ENCODE measurements at regions not wholly inside any gene's neighbourhood (a gene's known extent, or its start where the extent isn't known, plus 50 kb on each side); places are given as distances from the start of the nearest gene placed in this dataset.
"Not testable (repeated sequence)": the region's sequence is repeated elsewhere in the genome, so short reads cannot be mapped to it uniquely, and the experiment has no call there.

DNA sequence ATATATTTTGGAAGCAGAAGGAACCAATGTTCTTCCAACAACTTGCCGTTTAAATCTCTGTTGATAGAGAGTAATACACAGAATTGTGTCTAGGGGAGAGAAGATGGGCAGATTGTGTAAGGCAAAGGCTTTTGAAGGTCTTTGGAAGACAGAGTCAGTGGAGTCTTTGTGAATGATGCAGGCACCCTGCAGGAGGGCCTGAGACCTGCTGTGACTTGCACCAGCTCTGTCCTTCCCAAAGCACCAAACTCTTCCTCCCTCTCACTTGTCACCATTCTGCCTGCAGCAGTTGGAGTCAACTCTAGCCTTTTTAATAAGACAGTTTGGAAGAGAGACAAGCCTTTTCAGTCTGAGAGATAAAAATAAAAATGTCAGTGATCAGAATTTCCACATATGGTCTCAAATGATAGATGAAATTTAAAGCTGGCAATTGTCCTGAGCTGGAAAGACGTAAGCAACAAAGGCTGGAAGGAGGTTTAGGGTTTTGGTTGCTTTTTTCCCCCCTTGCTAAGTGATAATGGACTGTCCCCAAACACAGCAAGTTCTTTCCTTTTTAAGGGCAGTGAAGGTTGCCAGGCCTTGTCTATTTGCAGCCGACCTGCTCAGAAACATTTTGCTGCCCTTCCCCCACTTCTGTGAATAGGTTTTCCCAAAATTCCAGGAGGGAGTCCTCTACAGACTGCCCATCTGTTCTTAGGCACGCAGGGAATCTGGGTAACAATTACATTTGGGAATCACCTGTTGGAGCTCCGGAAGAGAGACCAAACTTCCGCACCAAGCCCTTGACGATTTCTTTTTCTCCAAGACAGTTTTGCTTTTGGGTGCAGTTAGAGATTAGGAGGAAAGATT lies 103.0 kb upstream of the NTF3 start:
- DNase-seq, result peak; percentile 66

DNA sequence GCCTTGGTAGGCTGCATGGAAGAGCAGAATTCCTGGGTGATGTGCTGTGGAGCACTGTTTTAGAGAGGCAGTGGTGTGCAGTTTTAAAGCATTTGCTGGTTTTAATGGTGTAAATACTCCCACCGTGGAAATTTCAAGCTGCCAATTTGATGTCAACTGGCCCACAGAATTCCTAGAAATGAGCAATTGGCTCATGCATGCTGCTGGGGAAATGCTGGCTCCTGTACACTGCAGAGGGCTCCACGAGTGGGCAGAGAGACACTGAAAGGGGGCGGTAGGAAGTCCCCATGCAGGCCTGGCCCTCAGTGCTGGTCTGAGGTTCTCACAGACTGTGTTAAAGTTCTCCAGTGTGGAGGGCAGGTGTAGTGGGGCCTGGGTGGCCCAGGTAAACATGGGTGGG lies 99.4 kb upstream of the NTF3 start:
- DNase-seq, result no peak

DNA sequence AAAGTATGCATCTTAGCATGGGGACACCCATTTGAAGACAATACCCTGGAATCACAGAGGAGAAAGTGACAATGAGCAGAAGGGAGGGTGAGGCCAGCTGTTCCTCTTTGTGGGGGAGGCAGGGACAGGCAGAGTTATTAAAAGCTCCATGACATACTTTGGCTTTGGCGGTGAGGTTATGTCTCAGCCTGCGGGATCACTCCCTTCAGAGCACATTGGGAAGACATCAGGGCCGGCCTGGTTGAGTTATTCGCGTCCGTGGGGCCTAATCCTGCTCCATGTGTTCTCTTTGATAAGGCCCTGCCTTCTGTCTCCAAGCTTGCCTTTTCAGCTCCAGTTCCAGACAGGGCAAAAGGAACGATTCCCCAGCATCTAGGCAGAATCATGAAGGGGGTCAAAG lies 98.8 kb upstream of the NTF3 start:
- no peak for DNase-seq

DNA sequence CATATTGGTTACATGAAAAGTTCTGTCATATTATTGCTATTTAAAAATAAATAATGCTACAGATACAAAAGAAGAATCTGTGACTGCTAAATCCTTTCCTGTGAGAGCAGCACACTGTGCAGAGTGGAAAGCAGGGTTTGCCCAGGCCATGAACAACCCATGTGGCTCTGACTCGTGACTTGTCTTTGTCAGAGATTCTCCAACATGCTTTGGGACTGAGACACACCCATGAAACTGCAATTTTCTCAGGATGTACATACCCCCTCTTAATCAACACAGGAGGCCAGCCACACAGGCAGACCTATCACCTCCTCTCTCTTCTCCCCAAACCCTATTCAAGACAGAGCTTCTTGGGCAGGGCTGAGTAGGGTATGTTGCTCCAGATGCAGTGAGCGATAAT lies 96.8 kb upstream of the NTF3 start:
- DNase-seq, result no peak

DNA sequence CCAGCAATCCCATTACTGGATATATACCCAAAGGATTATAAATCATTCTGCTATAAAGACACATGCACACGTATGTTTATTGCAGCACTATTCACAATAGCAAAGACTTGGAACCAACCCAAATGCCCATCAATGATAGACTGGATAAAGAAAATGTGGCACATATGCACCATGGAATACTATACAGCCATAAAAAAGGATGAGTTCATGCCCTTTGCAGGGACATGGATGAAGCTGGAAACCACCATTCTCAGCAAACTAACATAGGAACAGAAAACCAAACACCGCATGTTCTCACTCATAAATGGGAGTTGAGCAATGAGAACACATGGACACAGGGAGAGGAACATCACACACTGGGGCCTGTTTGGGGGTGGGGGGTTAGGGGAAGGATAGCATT lies 90.8 kb upstream of the NTF3 start:
- DNase-seq, result not testable (repeated sequence)

DNA sequence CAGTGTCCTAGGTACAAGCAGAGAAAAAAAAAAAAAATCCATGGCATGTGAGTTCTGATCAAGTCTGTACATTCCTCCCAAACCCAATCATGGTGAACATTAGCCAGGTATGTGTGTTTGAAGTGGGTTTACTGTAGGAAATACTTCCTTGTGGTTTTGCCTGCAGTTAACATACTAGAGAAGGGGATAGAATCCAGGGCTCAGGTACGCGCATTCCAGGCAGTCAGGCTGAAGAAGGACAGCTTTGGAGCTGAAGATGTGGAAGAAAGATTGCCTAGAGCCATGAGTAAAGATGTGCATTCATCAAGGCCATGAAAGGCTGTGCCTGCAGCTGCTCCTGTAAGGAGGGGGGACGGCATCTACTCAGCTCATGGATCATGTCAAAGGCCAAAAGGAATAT lies 88.2 kb upstream of the NTF3 start:
- no peak for DNase-seq

DNA sequence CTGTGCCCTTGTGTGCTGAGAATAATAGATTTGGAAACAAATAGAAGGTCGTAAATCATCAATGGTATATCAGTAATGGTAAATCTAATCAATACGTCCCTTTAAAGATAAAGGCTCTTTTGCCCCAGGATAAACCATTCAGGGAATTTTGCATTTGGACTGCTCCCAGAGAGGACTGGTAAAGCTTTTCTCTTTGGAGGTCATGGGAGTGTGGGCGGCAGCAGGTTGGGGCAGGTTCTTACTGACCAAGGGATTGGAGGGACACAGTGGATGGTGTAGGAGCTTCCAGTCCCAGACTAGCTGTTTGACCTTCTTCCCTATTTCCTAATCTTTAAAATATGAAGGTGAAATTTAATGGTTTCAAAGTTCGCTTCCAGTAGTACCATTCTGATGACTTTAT lies 87.8 kb upstream of the NTF3 start:
- no peak for DNase-seq

DNA sequence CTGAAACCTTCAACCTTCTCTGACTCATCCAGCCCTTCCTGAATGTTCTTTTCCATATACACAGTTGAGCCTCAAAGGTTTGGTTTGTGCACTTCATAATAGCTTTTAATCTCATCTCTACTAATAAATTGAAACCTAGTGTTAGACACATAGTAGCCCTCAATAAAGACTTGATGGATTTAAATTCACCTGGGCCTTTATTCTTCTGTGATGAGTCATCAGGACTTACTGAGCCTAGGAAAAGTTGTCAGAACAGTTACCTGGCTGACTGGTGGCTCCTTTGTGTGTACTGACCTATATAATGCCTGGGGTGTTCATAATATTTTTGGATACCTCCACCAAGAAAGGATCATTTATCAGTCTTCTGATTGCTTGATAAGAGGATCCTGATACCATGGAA lies 86.4 kb upstream of the NTF3 start:
- no peak for DNase-seq

DNA sequence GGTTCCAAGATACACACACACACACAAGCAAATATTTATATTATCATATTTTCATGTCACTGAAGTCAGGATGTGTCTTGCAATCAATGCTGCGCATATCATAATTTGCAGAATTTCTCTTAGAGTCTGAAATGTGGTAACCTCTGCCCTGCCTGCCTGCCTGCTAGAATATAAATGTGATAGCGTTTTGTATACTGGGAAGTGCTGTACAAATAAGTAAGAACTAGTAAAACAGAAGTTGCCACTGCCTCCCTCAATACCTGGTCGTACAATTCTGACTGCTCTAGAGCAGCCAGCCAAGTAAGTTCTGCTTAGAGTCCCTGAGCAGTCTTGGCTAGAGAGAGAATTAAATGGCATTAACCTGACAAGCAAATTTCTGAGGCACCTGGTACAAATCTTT lies 83.9 kb upstream of the NTF3 start:
- DNase-seq, result no peak

DNA sequence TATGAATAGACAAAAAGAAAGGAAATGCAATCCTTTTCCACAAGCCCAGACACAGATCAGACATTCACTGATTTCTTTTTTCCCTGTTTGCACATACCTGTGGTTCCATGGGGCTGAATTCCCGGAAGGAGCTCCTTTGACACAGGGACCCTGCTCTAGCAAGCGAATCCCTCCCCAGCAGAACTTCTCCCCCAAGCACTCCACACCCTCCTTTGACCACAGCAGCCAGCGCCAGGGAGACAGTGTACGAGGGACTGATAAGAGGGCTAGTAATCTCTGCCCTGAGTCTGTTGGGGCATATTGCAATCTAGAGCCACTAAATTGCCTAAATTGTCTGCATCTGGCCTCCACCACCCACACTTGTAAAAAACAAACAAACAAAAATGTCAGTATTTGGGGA lies 83.4 kb upstream of the NTF3 start:
- no peak for DNase-seq

DNA sequence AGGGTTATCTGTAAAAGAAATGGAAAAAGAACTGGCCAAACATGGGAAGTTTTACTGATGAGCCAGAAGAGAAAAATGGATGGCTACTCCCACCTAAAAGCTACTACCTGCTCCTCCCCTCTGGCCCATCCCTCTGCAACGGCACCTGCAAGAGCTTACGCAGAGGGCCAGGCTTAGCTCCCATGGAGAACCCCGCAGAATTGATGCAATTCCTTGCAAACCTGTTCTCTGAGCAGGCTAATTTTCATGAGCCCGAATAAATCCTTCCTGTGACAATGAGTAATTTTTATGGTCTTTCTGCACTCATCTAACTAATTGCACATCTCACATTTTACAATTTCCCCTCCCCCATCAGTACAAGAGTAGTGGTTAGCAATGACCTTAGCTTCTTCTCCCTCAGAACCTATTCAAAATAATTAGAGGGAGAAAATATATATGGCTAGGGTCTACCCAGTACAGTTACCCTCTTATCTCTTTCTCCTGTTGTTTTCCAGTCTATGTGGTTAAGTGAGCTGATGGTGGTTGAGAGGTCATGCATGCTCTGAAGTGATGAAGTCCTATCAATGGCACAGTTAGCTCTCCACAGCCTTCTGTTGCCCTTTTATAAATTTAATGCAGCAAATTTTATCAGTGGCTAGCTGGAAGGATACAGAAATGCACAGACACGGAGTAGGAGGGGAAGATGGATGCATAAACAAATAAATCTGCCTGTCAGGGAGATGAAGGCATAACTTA lies 67.7 kb upstream of the NTF3 start:
- DNase-seq, result no peak

DNA sequence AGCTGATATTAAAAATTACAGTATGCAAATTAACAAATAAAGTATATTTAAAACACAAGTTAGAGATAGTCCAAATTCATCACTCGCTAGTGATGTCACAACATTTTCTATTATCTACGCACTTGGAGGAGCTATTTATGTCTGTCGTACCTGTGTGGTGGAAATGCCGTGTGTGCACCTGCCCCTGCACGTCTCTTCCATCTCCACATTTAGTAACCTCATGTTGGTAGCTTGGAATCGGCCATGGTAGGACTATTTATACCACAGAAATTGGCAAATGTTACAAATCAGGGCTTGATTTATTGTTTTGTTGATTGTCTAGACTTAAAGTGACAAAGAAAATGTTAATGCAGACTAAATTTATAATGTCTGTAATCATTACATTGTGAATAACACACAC lies 62.6 kb upstream of the NTF3 start:
- DNase-seq, result no peak

DNA sequence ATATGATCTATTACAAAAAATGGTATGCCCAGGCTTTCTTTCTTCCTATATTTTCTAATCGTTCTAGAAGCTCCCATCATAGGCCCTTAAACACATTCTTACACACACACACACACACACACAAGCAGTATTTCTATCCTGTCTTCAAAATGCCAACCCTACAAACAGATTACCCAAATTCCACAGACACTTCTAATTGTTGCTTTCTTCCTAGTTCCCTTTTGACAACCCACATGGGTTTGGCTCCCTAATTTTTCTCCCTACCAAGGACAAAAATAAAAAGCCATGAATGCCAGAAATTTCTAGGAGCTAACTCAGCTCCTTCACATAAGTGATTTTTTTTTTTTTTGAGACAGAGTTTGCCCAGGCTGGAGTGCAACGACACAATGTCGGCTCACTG lies 60.3 kb upstream of the NTF3 start:
- DNase-seq, result no peak

DNA sequence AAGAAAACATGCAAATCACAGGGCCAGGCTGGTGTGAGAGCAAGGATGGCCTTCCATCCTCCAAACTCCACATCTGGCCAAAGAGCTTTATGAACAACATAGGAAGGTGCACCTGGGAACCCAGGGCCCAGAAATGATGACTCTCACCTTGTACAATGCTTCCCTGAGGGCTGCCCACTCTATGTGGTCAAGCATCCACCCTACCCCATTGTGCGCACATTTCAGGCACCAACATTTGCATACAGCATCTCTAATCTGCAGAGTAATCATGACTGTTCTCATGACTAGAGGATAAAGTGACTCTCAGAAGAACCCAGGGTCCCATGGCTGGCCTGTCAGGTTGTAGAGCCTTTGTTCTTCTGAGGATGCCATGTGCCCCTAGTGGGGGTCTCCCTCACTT lies 57.2 kb upstream of the NTF3 start:
- no peak for DNase-seq

DNA sequence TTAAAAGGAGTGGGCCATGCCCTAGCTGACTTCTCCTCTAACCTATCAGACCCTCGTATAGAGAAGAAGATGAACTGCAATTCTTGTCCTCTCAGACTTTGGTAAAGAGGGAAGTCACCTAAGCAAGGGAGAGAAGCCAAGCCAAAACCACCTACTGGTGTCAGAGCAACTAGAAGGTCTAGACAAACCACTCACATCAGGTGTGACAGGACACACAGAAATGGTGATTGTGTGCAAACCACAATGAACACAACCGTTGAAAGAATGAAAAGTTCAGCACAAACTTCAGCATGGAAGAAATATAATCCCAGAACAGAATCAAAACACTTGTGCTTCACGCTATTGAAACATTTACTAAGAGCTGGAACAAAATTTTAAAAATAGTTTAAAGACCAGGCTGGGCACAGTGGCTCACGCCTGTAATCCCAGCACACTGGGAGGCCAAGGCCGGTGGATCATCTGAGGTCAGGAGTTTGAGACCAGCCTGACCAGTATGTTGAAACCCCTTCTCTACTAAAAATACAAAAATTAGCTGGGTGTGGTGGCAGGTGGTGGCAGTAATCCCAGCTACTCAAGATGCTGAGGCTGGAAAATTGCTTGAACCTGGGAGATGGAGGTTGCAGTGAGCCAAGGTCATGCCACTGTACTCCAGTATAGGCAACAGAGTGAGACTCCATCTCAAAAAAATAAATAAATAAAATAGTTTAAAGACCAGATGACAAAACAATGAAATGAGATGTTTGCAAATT lies 56.2 kb upstream of the NTF3 start:
- no peak for DNase-seq

DNA sequence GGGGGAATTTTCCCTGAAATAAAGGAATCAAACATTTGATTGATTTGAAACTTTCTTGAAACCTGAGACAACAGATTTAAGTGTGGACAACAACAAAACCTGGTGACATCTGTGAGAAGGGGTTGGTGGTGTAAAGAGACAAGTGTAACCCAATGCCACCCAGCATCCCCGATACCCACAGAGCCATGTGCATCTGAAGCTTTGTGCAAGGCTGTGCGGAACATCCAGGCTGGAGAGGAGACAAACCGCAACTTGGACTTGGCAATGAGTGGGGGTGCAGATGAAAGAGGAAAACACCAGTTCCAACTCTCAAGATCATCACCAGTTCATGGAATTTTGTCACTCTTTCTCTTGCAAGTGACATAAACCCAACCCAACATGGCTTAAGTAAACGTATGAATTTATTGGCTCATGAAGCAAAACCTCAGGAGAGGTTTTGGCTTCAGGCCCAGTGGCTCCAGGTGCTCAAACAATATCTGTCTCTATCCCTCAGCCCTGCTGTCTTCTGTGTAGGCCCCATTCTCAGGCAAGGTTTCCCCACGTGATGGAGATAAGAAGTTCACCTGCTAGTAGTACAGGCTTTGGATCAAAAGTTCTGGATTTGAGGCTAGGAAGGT lies 55.2 kb upstream of the NTF3 start:
- DNase-seq, result no peak

DNA sequence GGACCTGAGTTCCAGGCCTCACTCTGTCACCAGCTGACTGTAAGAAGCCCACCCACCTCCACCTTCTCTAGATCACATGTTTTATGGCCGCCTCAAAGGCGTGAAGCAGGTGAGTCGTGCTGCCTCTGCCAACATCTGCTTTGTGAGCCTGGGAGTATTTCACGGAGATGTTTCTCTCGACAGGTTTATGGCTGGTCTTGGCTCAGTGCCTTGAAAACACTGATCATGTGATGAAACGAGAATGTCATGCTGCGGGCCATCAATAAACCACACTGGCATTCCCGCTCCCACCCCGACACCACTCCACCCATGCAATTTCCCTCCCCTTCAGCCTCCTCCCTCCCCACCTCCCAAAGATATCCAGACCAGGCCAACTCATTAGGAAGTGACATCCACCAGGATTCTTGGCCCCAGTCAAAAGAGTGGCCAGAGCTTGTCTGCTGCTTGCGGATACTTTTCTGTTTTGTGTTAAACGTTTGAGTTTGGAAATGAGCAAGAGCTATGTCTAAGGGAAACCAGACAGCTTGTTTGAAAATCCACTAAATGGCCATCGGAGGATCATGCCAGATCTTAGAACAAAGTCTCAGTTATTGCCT lies 53.8 kb upstream of the NTF3 start:
- DNase-seq, result no peak

DNA sequence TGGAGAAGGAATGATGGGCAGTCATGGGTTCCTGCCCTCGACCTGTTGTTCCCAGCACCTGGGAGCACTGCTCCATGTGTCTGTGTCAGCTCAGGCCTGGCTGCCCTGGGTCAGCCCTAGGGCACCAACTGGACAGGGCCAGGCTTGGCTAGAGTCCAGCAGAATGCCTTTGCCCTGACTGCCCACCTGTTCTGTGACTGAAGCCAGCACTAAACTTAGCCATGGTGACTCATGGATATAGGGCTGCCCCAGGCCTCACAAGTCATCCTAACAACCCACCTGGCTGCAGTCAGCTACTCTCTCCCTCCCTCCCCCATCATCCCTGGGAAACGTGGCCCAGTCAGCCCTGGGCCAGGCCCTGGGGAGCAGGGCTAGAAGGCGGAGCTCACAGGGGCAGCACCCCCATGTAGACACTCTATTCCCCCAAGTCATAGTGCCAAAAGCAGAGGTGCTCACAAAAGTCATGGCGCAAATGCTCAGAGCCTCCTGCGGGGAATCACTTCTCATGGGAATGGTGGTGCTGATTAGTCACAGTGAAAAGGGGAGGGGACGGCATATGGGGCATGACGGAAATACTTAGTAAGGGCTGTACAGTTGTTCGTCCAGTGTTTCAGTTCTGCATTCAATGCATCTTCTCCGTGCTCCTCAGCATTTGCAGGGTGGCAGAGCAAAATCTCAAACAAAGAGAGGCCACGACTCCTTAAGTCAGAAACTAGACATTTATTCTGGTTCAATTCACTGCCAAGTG lies 52.0 kb upstream of the NTF3 start:
- DNase-seq, result no peak
